ENCODE measurements at regions not wholly inside any gene's neighbourhood (a gene's known extent, or its start where the extent isn't known, plus 50 kb on each side); places are given as distances from the start of the nearest gene placed in this dataset.

DNA sequence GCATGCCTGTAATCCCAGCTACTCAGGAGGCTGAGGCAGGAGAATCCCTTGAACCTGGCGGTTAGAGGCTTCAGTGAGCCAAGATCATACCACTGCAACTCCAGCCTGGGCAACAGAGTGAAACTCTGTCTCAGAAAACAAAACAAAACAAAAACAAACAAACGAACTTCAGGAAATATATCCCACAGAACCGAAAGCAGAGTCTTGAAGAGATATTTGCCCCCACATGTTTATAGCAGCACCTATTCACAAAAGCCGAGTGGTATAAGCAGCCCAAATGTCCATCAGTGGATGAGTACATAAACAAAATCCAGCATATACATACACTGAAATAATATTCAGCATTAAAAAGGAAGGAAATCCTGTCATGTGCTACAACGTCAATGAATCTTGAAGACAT lies 57.6 kb upstream of the GRIN3A start:
- Histone ChIP-seq H3K4me1 (ENCODE audit: insufficient read depth, insufficient read length) (no peaks in the 10 kb centered on the region), H3K4me3 (ENCODE audit: insufficient read length, low read depth) (no peak overlapping the region), H3K27me3 (ENCODE audit: insufficient read depth, insufficient read length) (no peaks in the 10 kb centered on the region), H3K36me3 (ENCODE audit: insufficient read depth, insufficient read length, low read length) (no peaks in the 10 kb centered on the region), H3K9ac (ENCODE audit: insufficient read length, low read depth) (no peak overlapping the region), H3K9me3 (ENCODE audit: insufficient read depth, low read length) (no peaks in the 10 kb centered on the region)
- DNase-seq (ENCODE audit: low read depth, low spot score) = no peak
- TF ChIP-seq YY1 (IDR thresholded peaks at IDR 0.05; ENCODE audit: insufficient read depth, insufficient read length) (no peak), ZNF274 (IDR thresholded peaks at IDR 0.05; ENCODE audit: low read depth, low read length) (no peak), SUZ12 (IDR thresholded peaks at IDR 0.05; ENCODE audit: extremely low read depth, insufficient read depth, insufficient read length) (no peak)

DNA sequence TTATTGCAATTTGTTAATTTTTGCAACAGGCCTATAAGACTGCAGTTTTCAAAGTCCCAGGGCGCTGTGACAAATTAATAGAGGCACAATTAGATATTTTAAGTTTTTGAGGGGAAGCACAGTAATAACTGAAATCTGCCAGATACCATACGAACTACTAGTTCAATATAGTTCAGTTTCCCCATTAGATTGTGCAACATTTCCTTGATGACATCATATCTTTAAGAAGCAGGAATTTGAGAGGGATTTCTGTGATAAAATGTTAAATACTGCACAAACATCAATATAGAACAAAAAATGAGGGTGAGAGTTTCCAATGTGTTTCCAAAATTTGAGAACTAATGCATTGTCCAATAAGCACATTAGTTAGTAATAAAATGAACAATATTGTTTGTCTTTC lies 56.7 kb upstream of the GRIN3A start:
- Histone ChIP-seq H3K4me3 (ENCODE audit: insufficient read length, low read depth) (no peak overlapping the region), H3K36me3 (ENCODE audit: insufficient read depth, insufficient read length, low read length) (no peaks in the 10 kb centered on the region), H3K4me1 (ENCODE audit: insufficient read depth, insufficient read length) (no peaks in the 10 kb centered on the region), H3K27me3 (ENCODE audit: insufficient read depth, insufficient read length) (no peaks in the 10 kb centered on the region), H3K9me3 (ENCODE audit: insufficient read depth, low read length) (no peaks in the 10 kb centered on the region), H3K9ac (ENCODE audit: insufficient read length, low read depth) (no peak overlapping the region)
- no peak for DNase-seq (ENCODE audit: low read depth, low spot score)
- no peak for TF ChIP-seq SUZ12 (IDR thresholded peaks at IDR 0.05; ENCODE audit: extremely low read depth, insufficient read depth, insufficient read length)
- TF ChIP-seq ZNF274 (IDR thresholded peaks at IDR 0.05; ENCODE audit: low read depth, low read length) = no peak
- no peak for TF ChIP-seq YY1 (IDR thresholded peaks at IDR 0.05; ENCODE audit: insufficient read depth, insufficient read length)

DNA sequence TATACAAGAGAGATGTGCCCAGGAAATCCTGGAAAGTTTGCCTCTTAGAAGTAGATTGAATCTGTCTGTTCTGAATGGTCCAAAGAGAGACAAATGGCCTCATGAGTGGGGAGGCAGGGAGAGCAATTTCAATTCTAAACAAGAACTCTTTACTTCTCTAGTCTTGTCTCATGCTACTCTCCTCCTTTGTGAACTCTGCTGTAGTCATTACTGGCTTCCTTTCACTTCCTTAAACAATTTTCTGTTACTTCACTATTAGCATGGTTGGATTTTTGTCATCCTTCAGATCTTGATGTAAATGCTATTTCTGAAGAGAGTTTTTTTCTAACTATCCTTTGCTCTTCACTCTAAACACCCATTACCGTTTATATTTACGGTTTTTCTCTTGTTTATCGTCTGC lies 54.0 kb upstream of the GRIN3A start:
- TF ChIP-seq YY1 (IDR thresholded peaks at IDR 0.05; ENCODE audit: insufficient read depth, insufficient read length) (no peak), ZNF274 (IDR thresholded peaks at IDR 0.05; ENCODE audit: low read depth, low read length) (no peak), SUZ12 (IDR thresholded peaks at IDR 0.05; ENCODE audit: extremely low read depth, insufficient read depth, insufficient read length) (no peak)
- H3K9me3 ChIP-seq (ENCODE audit: insufficient read depth, low read length) = no peaks in the 10 kb centered on the region
- no peak overlapping the region for H3K4me3 ChIP-seq (ENCODE audit: insufficient read length, low read depth)
- H3K9ac ChIP-seq (ENCODE audit: insufficient read length, low read depth) = no peak overlapping the region
- H3K36me3 ChIP-seq (ENCODE audit: insufficient read depth, insufficient read length, low read length) = no peaks in the 10 kb centered on the region
- no peak for DNase-seq (ENCODE audit: low read depth, low spot score)
- no peaks in the 10 kb centered on the region for H3K27me3 ChIP-seq (ENCODE audit: insufficient read depth, insufficient read length)
- H3K4me1 ChIP-seq (ENCODE audit: insufficient read depth, insufficient read length) = no peaks in the 10 kb centered on the region

DNA sequence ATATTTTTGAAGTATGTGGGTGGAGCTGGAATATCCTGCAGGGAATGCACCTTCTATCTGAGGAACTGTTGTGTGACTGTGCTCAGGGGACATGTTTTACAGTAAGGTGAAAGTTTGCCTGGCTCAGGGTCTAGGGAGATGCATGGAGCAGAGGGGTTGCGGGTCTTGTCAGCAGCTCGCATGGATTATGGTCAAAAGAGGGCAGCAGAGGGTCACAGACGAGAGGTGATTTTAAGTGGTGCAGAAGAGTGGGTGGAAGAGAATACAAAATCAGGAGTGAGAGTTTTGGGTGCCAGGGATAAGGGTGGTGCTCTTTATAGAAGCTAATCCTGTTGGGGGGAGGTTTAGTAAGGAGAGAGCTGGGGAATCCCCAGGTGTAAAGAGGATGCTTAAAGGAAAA lies 53.5 kb upstream of the GRIN3A start:
- Histone ChIP-seq H3K4me1 (ENCODE audit: insufficient read depth, insufficient read length) (no peaks in the 10 kb centered on the region), H3K27me3 (ENCODE audit: insufficient read depth, insufficient read length) (no peaks in the 10 kb centered on the region), H3K4me3 (ENCODE audit: insufficient read length, low read depth) (no peak overlapping the region), H3K36me3 (ENCODE audit: insufficient read depth, insufficient read length, low read length) (no peaks in the 10 kb centered on the region), H3K9ac (ENCODE audit: insufficient read length, low read depth) (no peak overlapping the region), H3K9me3 (ENCODE audit: insufficient read depth, low read length) (no peaks in the 10 kb centered on the region)
- DNase-seq (ENCODE audit: low read depth, low spot score) = peak; percentile 79
- TF ChIP-seq SUZ12 (IDR thresholded peaks at IDR 0.05; ENCODE audit: extremely low read depth, insufficient read depth, insufficient read length) (no peak), YY1 (IDR thresholded peaks at IDR 0.05; ENCODE audit: insufficient read depth, insufficient read length) (no peak), ZNF274 (IDR thresholded peaks at IDR 0.05; ENCODE audit: low read depth, low read length) (no peak)

GRCh38 chr9:101791533-101791932 lies 53.1 kb upstream of the GRIN3A start:
- TF ChIP-seq SUZ12 (IDR thresholded peaks at IDR 0.05; ENCODE audit: extremely low read depth, insufficient read depth, insufficient read length) = no peak
- TF ChIP-seq ZNF274 (IDR thresholded peaks at IDR 0.05; ENCODE audit: low read depth, low read length) = no peak
- TF ChIP-seq YY1 (IDR thresholded peaks at IDR 0.05; ENCODE audit: insufficient read depth, insufficient read length) = no peak
- Histone ChIP-seq H3K9ac (ENCODE audit: insufficient read length, low read depth) (no peak overlapping the region), H3K27me3 (ENCODE audit: insufficient read depth, insufficient read length) (no peaks in the 10 kb centered on the region), H3K9me3 (ENCODE audit: insufficient read depth, low read length) (no peaks in the 10 kb centered on the region), H3K4me1 (ENCODE audit: insufficient read depth, insufficient read length) (no peaks in the 10 kb centered on the region), H3K4me3 (ENCODE audit: insufficient read length, low read depth) (no peak overlapping the region), H3K36me3 (ENCODE audit: insufficient read depth, insufficient read length, low read length) (no peaks in the 10 kb centered on the region)
- DNase-seq (ENCODE audit: low read depth, low spot score) = no peak

Data from NT2/D1 (cell line).